HL-60 (cell line): ENCODE measurements at regions not wholly inside any gene's neighbourhood (a gene's known extent, or its start where the extent isn't known, plus 50 kb on each side); places are given as distances from the start of the nearest gene placed in this dataset.

Source experiments
- POLR2AphosphoS5 ChIP-seq: IDR thresholded peaks from 2 replicates; pipeline ENCODE4 v1.6.1; 2012; ENCODE audit warnings: low read depth
- TF ChIP-seq, protein P1 (sequence below): IDR thresholded peaks from one replicate; pipeline ENCODE4 v1.5.1; 2011; ENCODE audit warnings: low read length, control low read depth, inconsistent platforms; ENCODE audit not compliant: insufficient read depth

DNA sequence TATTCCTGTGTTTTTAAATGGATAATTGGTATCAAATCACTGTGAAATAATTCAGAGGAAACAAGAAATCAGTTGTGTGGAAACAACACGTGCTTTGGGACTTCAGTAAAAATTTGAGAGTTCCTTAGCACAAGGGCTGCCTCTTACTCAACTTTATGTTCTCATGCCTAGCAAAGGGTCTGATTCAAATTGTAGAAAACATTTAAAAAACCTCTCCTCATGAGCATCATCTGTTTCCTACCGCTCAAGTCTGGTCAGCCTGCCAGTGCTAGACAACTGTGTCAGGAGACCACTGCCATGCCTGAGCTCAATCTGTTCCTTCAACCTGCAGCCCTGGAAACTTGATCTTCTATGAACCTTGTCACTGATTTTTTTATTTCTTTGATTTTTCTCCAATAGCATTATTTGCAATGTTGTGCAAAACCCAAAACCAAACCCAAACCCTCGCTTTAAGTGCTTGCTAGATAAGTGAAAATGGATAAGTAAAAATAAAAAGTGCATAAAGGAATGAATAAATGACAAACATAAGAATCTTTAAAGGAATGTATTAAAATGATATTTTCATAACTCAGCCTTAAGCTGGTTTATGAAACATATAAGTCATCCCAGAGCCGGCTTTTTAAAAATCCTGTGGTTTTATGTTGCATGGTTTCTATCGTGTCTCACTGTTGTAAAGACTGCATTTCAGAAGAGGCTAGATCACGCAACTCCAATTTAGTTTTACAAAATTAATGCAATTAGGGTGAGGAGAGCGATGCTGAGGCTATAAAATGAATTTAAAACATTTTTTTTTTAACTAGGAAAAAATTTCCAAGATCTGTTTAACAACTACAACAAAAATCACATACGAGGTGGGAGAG lies 361.2 kb upstream of the PDE3A start:
- TF ChIP-seq, protein P1, sequence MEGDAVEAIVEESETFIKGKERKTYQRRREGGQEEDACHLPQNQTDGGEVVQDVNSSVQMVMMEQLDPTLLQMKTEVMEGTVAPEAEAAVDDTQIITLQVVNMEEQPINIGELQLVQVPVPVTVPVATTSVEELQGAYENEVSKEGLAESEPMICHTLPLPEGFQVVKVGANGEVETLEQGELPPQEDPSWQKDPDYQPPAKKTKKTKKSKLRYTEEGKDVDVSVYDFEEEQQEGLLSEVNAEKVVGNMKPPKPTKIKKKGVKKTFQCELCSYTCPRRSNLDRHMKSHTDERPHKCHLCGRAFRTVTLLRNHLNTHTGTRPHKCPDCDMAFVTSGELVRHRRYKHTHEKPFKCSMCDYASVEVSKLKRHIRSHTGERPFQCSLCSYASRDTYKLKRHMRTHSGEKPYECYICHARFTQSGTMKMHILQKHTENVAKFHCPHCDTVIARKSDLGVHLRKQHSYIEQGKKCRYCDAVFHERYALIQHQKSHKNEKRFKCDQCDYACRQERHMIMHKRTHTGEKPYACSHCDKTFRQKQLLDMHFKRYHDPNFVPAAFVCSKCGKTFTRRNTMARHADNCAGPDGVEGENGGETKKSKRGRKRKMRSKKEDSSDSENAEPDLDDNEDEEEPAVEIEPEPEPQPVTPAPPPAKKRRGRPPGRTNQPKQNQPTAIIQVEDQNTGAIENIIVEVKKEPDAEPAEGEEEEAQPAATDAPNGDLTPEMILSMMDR, result no peak
- TF ChIP-seq POLR2AphosphoS5, result no peak
